ENCODE measurements at regions not wholly inside any gene's neighbourhood (a gene's known extent, or its start where the extent isn't known, plus 50 kb on each side); places are given as distances from the start of the nearest gene placed in this dataset.

GRCh38 chr13:74442751-74443150 is 308.5 kb upstream of the KLF12 start:
- no peaks in the 10 kb centered on the region for H3K27me3 ChIP-seq (ENCODE audit: control insufficient read depth, insufficient read depth, low read length)
- no peak overlapping the region for H3K9ac ChIP-seq (ENCODE audit: low read length in 3 of 3)
- no peaks in the 10 kb centered on the region for H3K9me3 ChIP-seq (ENCODE audit: control insufficient read depth in 2 of 3, insufficient read depth in 1 of 3, low read length in 3 of 3)
- no peak for TF ChIP-seq CTCF (IDR thresholded peaks at IDR 0.05; ENCODE audit: borderline replicate concordance, extremely low read depth, insufficient read depth)
- FAIRE-seq (no peak), DNase-seq (no peak)
- intact Hi-C loops (cut with DNase I): no loop called here
- no peaks in the 10 kb centered on the region for H3K4me1 ChIP-seq (ENCODE audit: control insufficient read depth in 2 of 3, insufficient read depth in 2 of 3, low read depth in 1 of 3, low read length in 3 of 3)
- H3K4me3 ChIP-seq (ENCODE audit: low read length in 3 of 3): no peak overlapping the region
- no peaks in the 10 kb centered on the region for H3K36me3 ChIP-seq (ENCODE audit: control insufficient read depth in 2 of 3, insufficient read depth in 3 of 3, low read length in 3 of 3)
- no peak overlapping the region for H3K27ac ChIP-seq (ENCODE audit: low read depth in 2 of 2, low read length in 2 of 2)

- Histone ChIP-seq H3K27ac (ENCODE audit: low read depth in 2 of 2, low read length in 2 of 2) (no peak overlapping the region), H3K9ac (ENCODE audit: low read length in 3 of 3) (no peak overlapping the region), H3K9me3 (ENCODE audit: control insufficient read depth in 2 of 3, insufficient read depth in 1 of 3, low read length in 3 of 3) (no peaks in the 10 kb centered on the region), H3K36me3 (ENCODE audit: control insufficient read depth in 2 of 3, insufficient read depth in 3 of 3, low read length in 3 of 3) (no peaks in the 10 kb centered on the region), H3K27me3 (ENCODE audit: control insufficient read depth, insufficient read depth, low read length) (no peaks in the 10 kb centered on the region), H3K4me3 (ENCODE audit: low read length in 3 of 3) (no peak overlapping the region), H3K4me1 (ENCODE audit: control insufficient read depth in 2 of 3, insufficient read depth in 2 of 3, low read depth in 1 of 3, low read length in 3 of 3) (no peaks in the 10 kb centered on the region)
- intact Hi-C loops (cut with DNase I): no loop called here
- DNase-seq (peak in 2 of 5 donors; percentile 12 to 37), FAIRE-seq (no peak)
- TF ChIP-seq CTCF (IDR thresholded peaks at IDR 0.05; ENCODE audit: borderline replicate concordance, extremely low read depth, insufficient read depth): no peak
Observed at GRCh38 chr13:74438901-74439300, 304.7 kb upstream of the KLF12 start.

GRCh38 chr13:74434782-74435181 is 300.6 kb upstream of the KLF12 start:
- Histone ChIP-seq H3K27me3 (ENCODE audit: control insufficient read depth, insufficient read depth, low read length) (no peaks in the 10 kb centered on the region), H3K9ac (ENCODE audit: low read length in 3 of 3) (no peak overlapping the region), H3K4me1 (ENCODE audit: control insufficient read depth in 2 of 3, insufficient read depth in 2 of 3, low read depth in 1 of 3, low read length in 3 of 3) (no peaks in the 10 kb centered on the region), H3K4me3 (ENCODE audit: low read length in 3 of 3) (no peak overlapping the region), H3K27ac (ENCODE audit: low read depth in 2 of 2, low read length in 2 of 2) (no peak overlapping the region), H3K9me3 (ENCODE audit: control insufficient read depth in 2 of 3, insufficient read depth in 1 of 3, low read length in 3 of 3) (no peaks in the 10 kb centered on the region), H3K36me3 (ENCODE audit: control insufficient read depth in 2 of 3, insufficient read depth in 3 of 3, low read length in 3 of 3) (no peaks in the 10 kb centered on the region)
- intact Hi-C loops (cut with DNase I): no loop called here
- no peak for TF ChIP-seq CTCF (IDR thresholded peaks at IDR 0.05; ENCODE audit: borderline replicate concordance, extremely low read depth, insufficient read depth)
- DNase-seq: no peak
- no peak for FAIRE-seq

- Histone ChIP-seq H3K4me3 (ENCODE audit: low read length in 3 of 3) (no peak overlapping the region), H3K27ac (ENCODE audit: low read depth in 2 of 2, low read length in 2 of 2) (no peak overlapping the region), H3K9ac (ENCODE audit: low read length in 3 of 3) (no peak overlapping the region), H3K27me3 (ENCODE audit: control insufficient read depth, insufficient read depth, low read length) (no peaks in the 10 kb centered on the region), H3K4me1 (ENCODE audit: control insufficient read depth in 2 of 3, insufficient read depth in 2 of 3, low read depth in 1 of 3, low read length in 3 of 3) (no peaks in the 10 kb centered on the region), H3K9me3 (ENCODE audit: control insufficient read depth in 2 of 3, insufficient read depth in 1 of 3, low read length in 3 of 3) (no peaks in the 10 kb centered on the region), H3K36me3 (ENCODE audit: control insufficient read depth in 2 of 3, insufficient read depth in 3 of 3, low read length in 3 of 3) (no peaks in the 10 kb centered on the region)
- no peak for TF ChIP-seq CTCF (IDR thresholded peaks at IDR 0.05; ENCODE audit: borderline replicate concordance, extremely low read depth, insufficient read depth)
- FAIRE-seq (no peak), DNase-seq (no peak)
- intact Hi-C loops (cut with DNase I): no loop called here
Observed at GRCh38 chr13:74424455-74424854, 290.3 kb upstream of the KLF12 start.
